Left ventricle myocardium inferior (tissue), 1 donor: ENCODE measurements at regions not wholly inside any gene's neighbourhood (a gene's known extent, or its start where the extent isn't known, plus 50 kb on each side); places are given as distances from the start of the nearest gene placed in this dataset.

Source experiments
- DNase-seq: peaks from one replicate; pipeline ENCODE4 v3.0.0-alpha.2; 2020
- H3K27ac ChIP-seq: fragments of 200-600 bp; replicated peaks from 2 replicates; pipeline ENCODE4 v1.8.0; 2021
- H3K27me3 ChIP-seq: fragments of 200-600 bp; 2 replicates; pipeline ENCODE4 v1.8.0; 2021; ENCODE audit warnings: low read depth
- H3K36me3 ChIP-seq: fragments of 200-600 bp; 2 replicates; pipeline ENCODE4 v1.8.0; 2021
- H3K4me1 ChIP-seq: fragments of 200-600 bp; 2 replicates; pipeline ENCODE4 v1.8.0; 2021
- H3K4me3 ChIP-seq: fragments of 200-600 bp; 2 replicates; pipeline ENCODE4 v1.8.0; 2021; ENCODE audit warnings: mild to moderate bottlenecking, moderate library complexity
- H3K9me3 ChIP-seq: fragments of 200-600 bp; replicated peaks from 2 replicates; pipeline ENCODE4 v1.8.0; 2021
- intact Hi-C: fragments of 100-400 bp; cut with micrococcal nuclease; formaldehyde crosslinking; loops from one replicate; pipeline ENCODE4 v1.11.0; 2022
- TF ChIP-seq, protein P1 (sequence below): fragments of 200-600 bp; IDR thresholded peaks from 2 replicates; pipeline ENCODE4 v1.8.0; 2021; ENCODE audit warnings: antibody characterized with exemption, mild to moderate bottlenecking, borderline replicate concordance
- donor health status: DM: no; HTN: yes; CAD: no; lungs with severe emphysema.

DNA sequence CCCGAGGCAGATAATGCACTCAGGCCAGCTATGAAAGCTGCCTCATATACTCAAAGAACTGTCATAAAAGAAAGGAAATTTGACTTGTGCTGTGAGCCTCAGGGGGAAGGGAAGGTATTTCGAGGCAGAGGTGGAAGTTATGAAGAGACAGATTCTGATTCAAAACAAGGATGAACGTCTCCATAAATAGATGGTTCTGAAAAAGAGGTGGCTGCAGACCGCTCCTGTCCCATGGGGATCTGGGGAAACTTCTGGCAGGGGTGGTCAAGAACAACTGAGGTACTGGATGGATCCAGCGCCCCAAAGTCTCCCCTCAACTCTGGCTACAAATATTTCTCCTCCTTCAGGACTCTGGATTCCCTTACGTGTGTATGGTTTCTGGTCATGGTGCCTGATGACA, 168.1 kb upstream of the IRS2 start:
- intact Hi-C loops, result no loop called here
- peaks cover 25% of the 10 kb centered on the region for H3K9me3 ChIP-seq
- H3K4me3 ChIP-seq, result no peak overlapping the region
- H3K27me3 ChIP-seq, result no peaks in the 10 kb centered on the region
- no peak for DNase-seq
- no peaks in the 10 kb centered on the region for H3K4me1 ChIP-seq
- TF ChIP-seq, protein P1, sequence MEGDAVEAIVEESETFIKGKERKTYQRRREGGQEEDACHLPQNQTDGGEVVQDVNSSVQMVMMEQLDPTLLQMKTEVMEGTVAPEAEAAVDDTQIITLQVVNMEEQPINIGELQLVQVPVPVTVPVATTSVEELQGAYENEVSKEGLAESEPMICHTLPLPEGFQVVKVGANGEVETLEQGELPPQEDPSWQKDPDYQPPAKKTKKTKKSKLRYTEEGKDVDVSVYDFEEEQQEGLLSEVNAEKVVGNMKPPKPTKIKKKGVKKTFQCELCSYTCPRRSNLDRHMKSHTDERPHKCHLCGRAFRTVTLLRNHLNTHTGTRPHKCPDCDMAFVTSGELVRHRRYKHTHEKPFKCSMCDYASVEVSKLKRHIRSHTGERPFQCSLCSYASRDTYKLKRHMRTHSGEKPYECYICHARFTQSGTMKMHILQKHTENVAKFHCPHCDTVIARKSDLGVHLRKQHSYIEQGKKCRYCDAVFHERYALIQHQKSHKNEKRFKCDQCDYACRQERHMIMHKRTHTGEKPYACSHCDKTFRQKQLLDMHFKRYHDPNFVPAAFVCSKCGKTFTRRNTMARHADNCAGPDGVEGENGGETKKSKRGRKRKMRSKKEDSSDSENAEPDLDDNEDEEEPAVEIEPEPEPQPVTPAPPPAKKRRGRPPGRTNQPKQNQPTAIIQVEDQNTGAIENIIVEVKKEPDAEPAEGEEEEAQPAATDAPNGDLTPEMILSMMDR, result no peak
- H3K36me3 ChIP-seq, result no peaks in the 10 kb centered on the region
- H3K27ac ChIP-seq, result no peak overlapping the region

DNA sequence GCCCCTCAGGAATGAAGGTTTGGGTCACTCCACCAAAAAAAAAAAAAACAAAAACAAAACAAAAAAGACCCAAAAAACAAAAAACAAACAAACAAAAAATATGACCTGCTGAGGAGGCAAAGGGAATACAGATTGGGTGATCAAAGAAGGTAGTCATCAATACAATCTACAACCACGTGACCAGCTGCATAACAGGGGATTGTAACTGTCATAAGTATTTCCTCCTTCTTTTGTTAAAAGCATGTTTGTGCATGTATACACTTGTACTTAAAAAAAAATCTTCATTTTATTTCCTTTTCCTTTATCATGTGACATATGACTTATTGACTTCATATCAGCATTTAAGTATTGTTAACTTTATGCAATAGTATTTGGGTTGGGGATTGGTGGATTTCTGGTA, 165.1 kb upstream of the IRS2 start:
- intact Hi-C loops, result no loop called here
- TF ChIP-seq, protein P1, result no peak

DNA sequence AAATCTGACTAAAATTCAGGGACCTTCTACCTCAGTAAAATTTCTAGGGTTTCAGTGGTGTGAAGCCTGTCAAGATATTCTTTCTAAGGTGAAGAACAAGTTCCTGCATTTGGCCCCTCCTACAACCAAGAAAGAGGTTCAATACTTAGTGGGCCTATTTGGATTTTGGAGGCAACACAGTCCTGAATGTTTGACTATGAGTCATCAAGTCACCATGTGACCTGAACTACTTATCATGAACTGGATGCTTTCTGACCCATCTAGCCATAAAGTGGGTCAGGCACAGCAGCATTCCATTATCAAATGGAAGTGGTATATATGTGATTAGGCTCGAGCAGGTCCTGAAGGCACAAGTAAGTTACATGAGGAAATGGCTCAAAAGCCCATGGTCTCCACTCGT, 163.0 kb upstream of the IRS2 start:
- Histone ChIP-seq H3K27ac (no peak overlapping the region), H3K4me1 (no peaks in the 10 kb centered on the region), H3K27me3 (no peaks in the 10 kb centered on the region), H3K4me3 (no peak overlapping the region), H3K9me3 (no peaks in the 10 kb centered on the region), H3K36me3 (no peaks in the 10 kb centered on the region)
- TF ChIP-seq, protein P1, result no peak
- intact Hi-C loops, result no loop called here
- no peak for DNase-seq

More for the DNA sequence above, 165.1 kb upstream of the IRS2 start:
- no peak overlapping the region for H3K27ac ChIP-seq
- no peaks in the 10 kb centered on the region for H3K9me3 ChIP-seq
- H3K27me3 ChIP-seq, result no peaks in the 10 kb centered on the region
- no peaks in the 10 kb centered on the region for H3K36me3 ChIP-seq
- H3K4me1 ChIP-seq, result no peaks in the 10 kb centered on the region
- H3K4me3 ChIP-seq, result no peak overlapping the region
- no peak for DNase-seq

DNA sequence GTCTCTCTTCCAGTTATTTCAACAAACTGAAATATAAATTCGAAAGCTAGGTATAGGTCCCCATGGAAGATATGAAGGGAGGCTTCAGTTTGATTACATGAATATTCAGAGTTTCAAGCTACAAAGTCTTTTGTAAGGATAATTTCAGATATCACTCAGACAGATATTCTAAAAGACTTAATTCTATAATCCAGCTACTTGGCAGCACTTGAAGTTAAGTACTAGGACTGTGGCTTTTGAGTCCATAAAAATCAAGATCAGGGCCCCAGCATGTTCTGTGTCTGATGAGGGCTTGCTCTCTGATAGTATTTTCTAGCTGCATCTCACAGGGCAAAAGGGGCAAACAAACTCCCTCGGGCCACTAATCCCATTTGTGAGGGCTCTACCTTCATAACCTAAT, 160.6 kb upstream of the IRS2 start:
- Histone ChIP-seq H3K4me1 (no peaks in the 10 kb centered on the region), H3K27ac (no peak overlapping the region), H3K4me3 (no peak overlapping the region), H3K9me3 (no peaks in the 10 kb centered on the region), H3K36me3 (no peaks in the 10 kb centered on the region), H3K27me3 (peaks cover 4% of the 10 kb centered on the region)
- no peak for DNase-seq
- TF ChIP-seq, protein P1, result no peak
- intact Hi-C loops, result no loop called here

DNA sequence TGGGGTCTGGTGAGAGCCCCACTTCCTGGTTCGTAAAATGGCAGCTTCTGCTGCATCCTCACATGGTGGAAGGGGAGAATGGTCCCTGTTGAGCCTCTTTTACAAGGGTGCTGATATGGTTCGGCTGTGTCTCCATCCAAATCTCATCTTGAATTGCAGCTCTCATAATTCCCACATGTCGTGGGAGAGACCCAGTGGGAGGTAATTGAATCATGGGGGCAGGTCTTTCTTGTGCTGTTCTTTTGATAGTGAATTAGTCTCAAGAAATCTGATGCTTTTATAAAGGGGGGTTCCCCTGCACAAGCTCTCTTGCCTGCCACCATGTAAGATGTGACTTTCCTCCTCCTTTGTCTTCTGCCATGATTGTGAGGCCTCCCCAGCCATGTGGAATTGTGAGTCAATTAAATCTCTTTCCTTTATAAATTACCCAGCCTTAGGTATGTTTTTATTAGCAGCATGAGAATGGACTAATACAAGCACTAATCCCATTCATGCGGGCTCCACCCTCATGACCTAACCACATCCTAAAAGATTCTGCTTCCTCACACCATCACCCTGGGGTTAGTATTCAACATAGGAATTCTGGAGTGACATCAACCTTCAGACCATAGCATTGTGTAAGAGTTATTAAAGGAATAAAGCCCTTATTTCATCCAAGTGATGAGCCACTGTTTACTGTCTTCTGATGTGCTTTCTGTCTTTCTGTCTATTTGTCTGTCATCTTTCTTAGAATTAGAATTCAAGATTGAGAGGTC, 159.0 kb upstream of the IRS2 start:
- Histone ChIP-seq H3K27me3 (peaks cover 4% of the 10 kb centered on the region), H3K27ac (no peak overlapping the region), H3K9me3 (no peaks in the 10 kb centered on the region), H3K36me3 (no peaks in the 10 kb centered on the region), H3K4me1 (no peaks in the 10 kb centered on the region), H3K4me3 (no peak overlapping the region)
- intact Hi-C loops, result no loop called here
- TF ChIP-seq, protein P1, result no peak
- no peak for DNase-seq
